HepG2 (cell line): ENCODE measurements at regions not wholly inside any gene's neighbourhood (a gene's known extent, or its start where the extent isn't known, plus 50 kb on each side); places are given as distances from the start of the nearest gene placed in this dataset.

ENCODE experiments used
- ATAC-seq: fragments of 200-7000 bp; cut with Tn5 transposase; 3 replicates; pipeline ENCODE4 v1.9.1; 2020; ENCODE audit warnings: mild to moderate bottlenecking, moderate library complexity
- BruUV-seq: library from RNA; stranded (reverse); fragments of 400-500 nt; replicated peaks from 2 replicates; lab custom pipeline; 2021; lab: Mats Ljungman, UMichigan
- CTCF ChIA-PET: fragments of 300-600 bp; formaldehyde crosslinking; extraction: SDS; loops from one replicate; lab custom pipeline; 2021; ENCODE audit warnings: low total read pairs, inconsistent platforms, low intra/inter-chr PET ratio; lab: Yijun Ruan, JAX
- POLR2A ChIA-PET: fragments of 350-600 bp; sonication (Branson Sonifier 250); formaldehyde crosslinking; loops from one replicate; lab custom pipeline; 2020; ENCODE audit warnings: antibody characterized with exemption, inconsistent platforms; lab: Yijun Ruan, JAX
- DNase-seq: peaks from one replicate; pipeline ENCODE4 v3.0.0-alpha.2; 2015; ENCODE audit warnings: low spot score
- FAIRE-seq: peaks from 3 replicates; lab custom pipeline; 2011; peaks lifted over from hg19 to GRCh38; lab: Jason Lieb, UNC
- H2AFZ ChIP-seq: one replicate; pipeline ENCODE4 v1.6.1; 2011; ENCODE audit warnings: low read length, inconsistent platforms
- H3K27ac ChIP-seq: fragments of 300-600 bp; 3 replicates; pipeline ENCODE4 v1.8.0; 2011; ENCODE audit warnings: mixed run types, mild to moderate bottlenecking, mixed read lengths, low read length, inconsistent platforms; ENCODE audit not compliant: insufficient read depth; ENCODE audit errors: extremely low read length
- H3K27me3 ChIP-seq, 2 experiments: fragments of 200-600 bp in 1 of 2; 2 replicates in 1 of 2; 3 replicates in 1 of 2; pipeline versions ENCODE4 v1.6.0 to v1.8.0; 2011; ENCODE audit warnings: low read length in 2 of 2, mild to moderate bottlenecking in 2 of 2, moderate library complexity in 2 of 2, inconsistent platforms in 1 of 2; ENCODE audit not compliant: insufficient read depth in 2 of 2, control insufficient read depth in 1 of 2
- H3K36me3 ChIP-seq, 2 experiments: fragments of 200-600 bp in 1 of 2; replicated peaks in 1 of 2; 2 replicates in 1 of 2; 3 replicates in 1 of 2; pipeline versions ENCODE4 v1.5.1 to v1.8.0; 2011; ENCODE audit warnings: low read length in 2 of 2, inconsistent platforms in 1 of 2; ENCODE audit not compliant: insufficient read depth in 2 of 2, control insufficient read depth in 1 of 2
- H3K4me1 ChIP-seq: 2 replicates; pipeline ENCODE4 v1.5.1; 2012; ENCODE audit warnings: low read length, inconsistent platforms; ENCODE audit not compliant: insufficient read depth
- H3K4me2 ChIP-seq: 2 replicates; pipeline ENCODE4 v1.6.0; 2011; ENCODE audit warnings: low read depth, low read length, inconsistent platforms
- H3K4me3 ChIP-seq, 3 experiments: fragments of 200-600 bp in 1 of 3; sonication (generic), shearing (Covaris generic) in 1 of 3; replicated peaks in 1 of 3; 2 replicates each; pipeline ENCODE4 v1.5.1; 2011 to 2016; ENCODE audit warnings: low read length in 3 of 3, inconsistent platforms in 2 of 3, low read depth in 2 of 3, mild to moderate bottlenecking in 2 of 3, control low read depth in 1 of 3, mixed read lengths in 1 of 3; ENCODE audit not compliant: insufficient read depth in 1 of 3
- H3K79me2 ChIP-seq: one replicate; pipeline ENCODE4 v1.6.1; 2011; ENCODE audit warnings: low read length, inconsistent platforms; ENCODE audit not compliant: insufficient read depth
- H3K9ac ChIP-seq: 2 replicates; pipeline ENCODE4 v1.6.0; 2011; ENCODE audit warnings: mild to moderate bottlenecking, low read depth, low read length, inconsistent platforms; ENCODE audit not compliant: insufficient read depth
- H3K9me3 ChIP-seq: 2 replicates; pipeline ENCODE4 v1.5.1; 2012; ENCODE audit warnings: mild to moderate bottlenecking, low read length
- H4K20me1 ChIP-seq: 2 replicates; pipeline ENCODE4 v1.6.0; 2011; ENCODE audit warnings: inconsistent platforms, mild to moderate bottlenecking, low read length, moderate library complexity; ENCODE audit not compliant: insufficient read depth
- CAMTA2 ChIP-seq: sonication (generic); formaldehyde crosslinking; IDR thresholded peaks from 2 replicates; pipeline ENCODE4 v1.4.0; 2020; ENCODE audit warnings: mild to moderate bottlenecking, missing genetic modification reagents, borderline replicate concordance
- DDIT3 ChIP-seq: sonication (generic); formaldehyde crosslinking; IDR thresholded peaks from 2 replicates; pipeline ENCODE4 v1.4.0; 2020; ENCODE audit warnings: mild to moderate bottlenecking, missing genetic modification reagents
- GPBP1L1 ChIP-seq: sonication (generic); formaldehyde crosslinking; IDR thresholded peaks from 2 replicates; pipeline ENCODE4 v1.5.0; 2020; ENCODE audit warnings: mild to moderate bottlenecking, missing genetic modification reagents
- HBP1 ChIP-seq: IDR thresholded peaks from 2 replicates; pipeline ENCODE4 v1.6.1; 2016; ENCODE audit warnings: low read depth, control low read depth
- HMG20B ChIP-seq: conservative IDR thresholded peaks from 2 replicates; pipeline ENCODE4 v1.6.1; 2016; ENCODE audit warnings: missing genetic modification reagents, missing compliant biosample characterization
- SP140L ChIP-seq: sonication (generic); formaldehyde crosslinking; IDR thresholded peaks from 2 replicates; pipeline ENCODE4 v1.4.0; 2020; ENCODE audit warnings: missing genetic modification reagents, borderline replicate concordance
- ZFP90 ChIP-seq: sonication (generic); formaldehyde crosslinking; IDR thresholded peaks from 2 replicates; pipeline ENCODE4 v1.8.0; 2022; ENCODE audit warnings: missing genetic modification reagents, mild to moderate bottlenecking, inconsistent platforms, borderline replicate concordance
- ZNF468 ChIP-seq: sonication (generic); formaldehyde crosslinking; IDR thresholded peaks from 2 replicates; pipeline ENCODE4 v1.8.0; 2022; ENCODE audit warnings: mild to moderate bottlenecking, moderate library complexity, missing genetic modification reagents
- ZNF550 ChIP-seq: sonication (generic); formaldehyde crosslinking; IDR thresholded peaks from 2 replicates; pipeline ENCODE4 v1.4.0; 2020; ENCODE audit warnings: mild to moderate bottlenecking, missing genetic modification reagents, borderline replicate concordance
- WGBS: methylation state at CpG from one replicate; pipeline ENCODE4 v1.1.6; 2017; ENCODE audit warnings: low lambda C conversion rate; 5-methylcytosine and 5-hydroxymethylcytosine counted together
- in situ Hi-C: cut with HindIII; loops from 2 replicates; pipeline ENCODE4 v1.10.0; 2017; ENCODE audit warnings: low pct_unique_long_range_greater_than_20kb; ENCODE audit not compliant: extremely low pct_ligation_motif_present
- intact Hi-C: fragments of 100-400 bp; cut with micrococcal nuclease; formaldehyde crosslinking; loops from one replicate; pipeline ENCODE4 v1.10.0; 2022; ENCODE audit not compliant: unreplicated experiment
- TF ChIP-seq, protein P1 (sequence below): sonication (generic); formaldehyde crosslinking; IDR thresholded peaks from 2 replicates; pipeline ENCODE4 v1.4.0; 2020; ENCODE audit warnings: missing genetic modification reagents
- TF ChIP-seq, protein P2 (sequence below): sonication (generic); formaldehyde crosslinking; IDR thresholded peaks from 2 replicates; pipeline ENCODE4 v1.4.0; 2020; ENCODE audit warnings: missing genetic modification reagents
- TF ChIP-seq, protein P3 (sequence below): sonication (generic); formaldehyde crosslinking; IDR thresholded peaks from 2 replicates; pipeline ENCODE4 v1.4.0; 2020; ENCODE audit warnings: missing genetic modification reagents
- TF ChIP-seq, protein P4 (sequence below): sonication (generic); formaldehyde crosslinking; IDR thresholded peaks from 2 replicates; pipeline ENCODE4 v1.4.0; 2020; ENCODE audit warnings: low read depth, mild to moderate bottlenecking, missing genetic modification reagents

DNA sequence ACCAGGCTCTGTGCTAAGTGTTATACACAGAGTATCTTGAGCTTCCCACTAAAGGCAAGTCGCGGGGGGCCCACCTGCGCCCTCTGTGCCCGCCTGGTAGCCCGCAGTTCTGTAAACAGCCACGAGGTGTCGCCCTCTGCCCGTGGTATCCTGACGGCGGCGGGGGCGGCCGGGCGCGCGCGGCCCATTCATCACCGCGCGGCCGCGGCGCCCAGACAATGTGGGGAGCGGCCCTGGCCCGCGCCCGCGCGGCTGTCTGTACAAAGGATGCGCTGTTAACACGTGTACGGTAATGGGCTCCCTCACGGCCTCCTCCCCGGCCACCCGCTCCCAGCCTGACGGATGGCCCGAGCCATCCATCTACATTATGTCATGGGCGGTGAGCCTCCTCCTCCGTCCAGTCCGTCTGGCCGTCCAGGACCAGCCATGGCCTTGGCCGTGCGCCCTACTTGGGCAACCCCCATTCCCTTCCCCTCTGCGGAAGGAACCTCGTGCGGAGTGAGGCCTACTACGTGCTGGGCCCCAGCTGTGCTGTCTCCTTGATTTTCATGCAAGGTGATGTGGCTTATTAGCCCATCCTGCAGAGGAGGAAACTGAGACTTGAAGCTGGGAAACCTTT lies 99.4 kb downstream of the MIAT start:
- Histone ChIP-seq H3K9me3 (peaks cover 4% of the 10 kb centered on the region; the same call in 1 of the 2 replicates), H3K27me3 (no peaks in the 10 kb centered on the region), H3K4me3 (no peak overlapping the region; a peak in 1 of 6 replicates), H4K20me1 (no peaks in the 10 kb centered on the region), H3K9ac (no peak overlapping the region), H3K36me3 (no peaks in the 10 kb centered on the region), H2AFZ (no peak overlapping the region), H3K4me1 (no peaks in the 10 kb centered on the region), H3K27ac (no peak overlapping the region), H3K4me2 (no peak overlapping the region), H3K79me2 (no peaks in the 10 kb centered on the region)
- in situ Hi-C loops, result loop anchor here (25.0 kb wide), 2 partner anchors 1056 to 1256 kb away; partner anchors contain the start of gene MN1
- DNase-seq (no peak), ATAC-seq (peak; percentile 81), FAIRE-seq (no peak)
- no TSS peak for BruUV-seq
- 44% methylated on average over 37 of the region's 47 CpGs for WGBS
- ChIA-PET CTCF (interaction anchor here (1.2 to 1.5 kb wide), 2 partner anchors 1123 to 1252 kb away, joined by 4 to 7 read pairs; no protein-coding TSS in a partner anchor), POLR2A (no interaction called here)
- intact Hi-C loops, result loop anchor here (5.0 kb wide), 1 partner anchor 651 kb away; no protein-coding TSS in a partner anchor
- TF ChIP-seq HMG20B (CRISPR knock-in tag) (no peak), SP140L (CRISPR knock-in tag) (no peak), ZNF468 (no peak), HBP1 (CRISPR knock-in tag) (no peak), CAMTA2 (no peak), ZFP90 (CRISPR knock-in tag) (no peak), DDIT3 (CRISPR knock-in tag) (no peak), GPBP1L1 (CRISPR knock-in tag) (no peak), ZNF550 (CRISPR knock-in tag) (no peak)
- TF ChIP-seq, protein P1, sequence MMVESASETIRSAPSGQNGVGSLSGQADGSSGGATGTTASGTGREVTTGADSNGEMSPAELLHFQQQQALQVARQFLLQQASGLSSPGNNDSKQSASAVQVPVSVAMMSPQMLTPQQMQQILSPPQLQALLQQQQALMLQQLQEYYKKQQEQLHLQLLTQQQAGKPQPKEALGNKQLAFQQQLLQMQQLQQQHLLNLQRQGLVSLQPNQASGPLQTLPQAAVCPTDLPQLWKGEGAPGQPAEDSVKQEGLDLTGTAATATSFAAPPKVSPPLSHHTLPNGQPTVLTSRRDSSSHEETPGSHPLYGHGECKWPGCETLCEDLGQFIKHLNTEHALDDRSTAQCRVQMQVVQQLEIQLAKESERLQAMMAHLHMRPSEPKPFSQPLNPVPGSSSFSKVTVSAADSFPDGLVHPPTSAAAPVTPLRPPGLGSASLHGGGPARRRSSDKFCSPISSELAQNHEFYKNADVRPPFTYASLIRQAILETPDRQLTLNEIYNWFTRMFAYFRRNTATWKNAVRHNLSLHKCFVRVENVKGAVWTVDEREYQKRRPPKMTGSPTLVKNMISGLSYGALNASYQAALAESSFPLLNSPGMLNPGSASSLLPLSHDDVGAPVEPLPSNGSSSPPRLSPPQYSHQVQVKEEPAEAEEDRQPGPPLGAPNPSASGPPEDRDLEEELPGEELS (CRISPR knock-in tag), result no peak
- TF ChIP-seq, protein P2, sequence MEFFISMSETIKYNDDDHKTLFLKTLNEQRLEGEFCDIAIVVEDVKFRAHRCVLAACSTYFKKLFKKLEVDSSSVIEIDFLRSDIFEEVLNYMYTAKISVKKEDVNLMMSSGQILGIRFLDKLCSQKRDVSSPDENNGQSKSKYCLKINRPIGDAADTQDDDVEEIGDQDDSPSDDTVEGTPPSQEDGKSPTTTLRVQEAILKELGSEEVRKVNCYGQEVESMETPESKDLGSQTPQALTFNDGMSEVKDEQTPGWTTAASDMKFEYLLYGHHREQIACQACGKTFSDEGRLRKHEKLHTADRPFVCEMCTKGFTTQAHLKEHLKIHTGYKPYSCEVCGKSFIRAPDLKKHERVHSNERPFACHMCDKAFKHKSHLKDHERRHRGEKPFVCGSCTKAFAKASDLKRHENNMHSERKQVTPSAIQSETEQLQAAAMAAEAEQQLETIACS (CRISPR knock-in tag), result peak; percentile 79
- TF ChIP-seq, protein P3, sequence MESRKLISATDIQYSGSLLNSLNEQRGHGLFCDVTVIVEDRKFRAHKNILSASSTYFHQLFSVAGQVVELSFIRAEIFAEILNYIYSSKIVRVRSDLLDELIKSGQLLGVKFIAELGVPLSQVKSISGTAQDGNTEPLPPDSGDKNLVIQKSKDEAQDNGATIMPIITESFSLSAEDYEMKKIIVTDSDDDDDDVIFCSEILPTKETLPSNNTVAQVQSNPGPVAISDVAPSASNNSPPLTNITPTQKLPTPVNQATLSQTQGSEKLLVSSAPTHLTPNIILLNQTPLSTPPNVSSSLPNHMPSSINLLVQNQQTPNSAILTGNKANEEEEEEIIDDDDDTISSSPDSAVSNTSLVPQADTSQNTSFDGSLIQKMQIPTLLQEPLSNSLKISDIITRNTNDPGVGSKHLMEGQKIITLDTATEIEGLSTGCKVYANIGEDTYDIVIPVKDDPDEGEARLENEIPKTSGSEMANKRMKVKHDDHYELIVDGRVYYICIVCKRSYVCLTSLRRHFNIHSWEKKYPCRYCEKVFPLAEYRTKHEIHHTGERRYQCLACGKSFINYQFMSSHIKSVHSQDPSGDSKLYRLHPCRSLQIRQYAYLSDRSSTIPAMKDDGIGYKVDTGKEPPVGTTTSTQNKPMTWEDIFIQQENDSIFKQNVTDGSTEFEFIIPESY (CRISPR knock-in tag), result peak; percentile 29; the same call in 1 of the 2 replicates
- TF ChIP-seq, protein P4, sequence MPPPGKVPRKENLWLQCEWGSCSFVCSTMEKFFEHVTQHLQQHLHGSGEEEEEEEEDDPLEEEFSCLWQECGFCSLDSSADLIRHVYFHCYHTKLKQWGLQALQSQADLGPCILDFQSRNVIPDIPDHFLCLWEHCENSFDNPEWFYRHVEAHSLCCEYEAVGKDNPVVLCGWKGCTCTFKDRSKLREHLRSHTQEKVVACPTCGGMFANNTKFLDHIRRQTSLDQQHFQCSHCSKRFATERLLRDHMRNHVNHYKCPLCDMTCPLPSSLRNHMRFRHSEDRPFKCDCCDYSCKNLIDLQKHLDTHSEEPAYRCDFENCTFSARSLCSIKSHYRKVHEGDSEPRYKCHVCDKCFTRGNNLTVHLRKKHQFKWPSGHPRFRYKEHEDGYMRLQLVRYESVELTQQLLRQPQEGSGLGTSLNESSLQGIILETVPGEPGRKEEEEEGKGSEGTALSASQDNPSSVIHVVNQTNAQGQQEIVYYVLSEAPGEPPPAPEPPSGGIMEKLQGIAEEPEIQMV (CRISPR knock-in tag), result no peak
